ENCODE measurements at regions not wholly inside any gene's neighbourhood (a gene's known extent, or its start where the extent isn't known, plus 50 kb on each side); places are given as distances from the start of the nearest gene placed in this dataset.

- no peak for TF ChIP-seq POLR2AphosphoS5 (IDR thresholded peaks at IDR 0.05; ENCODE audit: borderline replicate concordance, low read depth, low read length)
- no peak for TF ChIP-seq EZH2 (IDR thresholded peaks at IDR 0.05)
These were observed 146.2 kb upstream of the MBL2 start for GRCh38 chr10:52918714-52919305.

Data from SK-N-MC (cell line).